ENCODE measurements at regions not wholly inside any gene's neighbourhood (a gene's known extent, or its start where the extent isn't known, plus 50 kb on each side); places are given as distances from the start of the nearest gene placed in this dataset.
A peak's percentile ranks its signal among the peaks of the same experiment; 100 is the strongest.
"Not testable (repeated sequence)": the region's sequence is repeated elsewhere in the genome, so short reads cannot be mapped to it uniquely, and the experiment has no call there.

DNA sequence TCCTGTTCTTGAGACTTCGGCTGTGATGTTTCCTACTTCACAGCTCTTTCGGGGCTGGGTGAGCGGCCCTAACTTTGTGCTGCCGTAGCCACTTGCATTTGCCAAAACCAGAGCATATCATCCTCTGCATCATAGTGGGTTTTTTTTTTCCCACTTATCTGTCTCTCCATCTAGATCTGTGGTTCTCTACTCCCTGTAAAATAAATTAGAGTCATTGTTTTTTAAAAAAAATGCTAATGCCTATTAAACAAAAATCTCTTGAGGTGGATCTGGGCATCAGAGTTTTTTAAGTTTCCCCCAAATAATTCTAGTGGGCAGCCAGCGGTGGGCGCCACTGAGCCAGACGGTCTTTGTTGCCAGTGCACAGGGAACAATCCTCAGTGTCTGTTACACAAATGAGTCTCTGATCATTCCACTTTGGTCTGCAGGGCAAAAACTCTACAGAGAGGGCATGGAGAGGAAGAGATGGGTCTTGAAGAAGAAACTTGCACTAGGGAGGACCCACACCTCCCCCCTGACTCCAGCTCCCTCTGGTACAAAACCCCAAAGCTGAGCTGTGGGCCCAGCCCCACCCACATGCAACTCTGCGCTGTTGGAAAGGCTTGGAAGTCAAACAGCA lies 62.4 kb upstream of the BCL2L14 start:
- Histone ChIP-seq H3K9me3 (replicated peaks; ENCODE audit: control insufficient read depth, insufficient read depth, low read length) (no peaks in the 10 kb centered on the region), H3K9ac (replicated peaks; ENCODE audit: extremely low read depth, insufficient read depth, low read length) (no peak overlapping the region), H3K36me3 (ENCODE audit: control insufficient read depth in 2 of 2, extremely low read depth in 1 of 2, insufficient read depth in 2 of 2, low read length in 2 of 2) (no peaks in the 10 kb centered on the region), H2AFZ (ENCODE audit: low read depth, low read length) (no peak overlapping the region), H4K20me1 (replicated peaks; ENCODE audit: control insufficient read depth, extremely low read depth, insufficient read depth, low read length) (no peaks in the 10 kb centered on the region), H3K79me2 (ENCODE audit: control insufficient read depth, insufficient read depth, low read length) (no peaks in the 10 kb centered on the region), H3K27me3 (ENCODE audit: control insufficient read depth in 2 of 2, insufficient read depth in 2 of 2, low read length in 2 of 2) (peaks cover 0 to 4% of the 10 kb centered on the region in 2 experiments), H3K27ac (ENCODE audit: insufficient read depth, low read depth, low read length) (no peak overlapping the region), H3K4me2 (ENCODE audit: insufficient read depth, low read length) (no peak overlapping the region), H3K4me3 (replicated peaks in 1 of 3; ENCODE audit: insufficient read depth in 1 of 3, low read depth in 1 of 3, low read length in 3 of 3) (no peak overlapping the region), H3K4me1 (ENCODE audit: control insufficient read depth, extremely low read depth, insufficient read depth, low read length) (no peaks in the 10 kb centered on the region), H3K9me1 (replicated peaks; ENCODE audit: control insufficient read depth, extremely low read depth, insufficient read depth, low read length) (no peaks in the 10 kb centered on the region)
- ChIA-PET POLR2A (no interaction called here), CTCF (no interaction called here)
- no peak for FAIRE-seq
- BruUV-seq (replicated peaks), result no TSS peak
- dilution Hi-C loops (cut with MboI; ENCODE audit: extremely low pct_ligation_motif_present, low sequenced_read_pairs), result no loop called here
- TF ChIP-seq CTCF (IDR thresholded peaks at IDR 0.05; ENCODE audit: extremely low read depth in 1 of 2, insufficient read depth in 1 of 2, low read depth in 1 of 2, low read length in 2 of 2) (peak; percentile 19 to 20), POLR2A (IDR thresholded peaks at IDR 0.05; ENCODE audit: low read depth, low read length) (no peak)
- intact Hi-C loops (cut with micrococcal nuclease), result no loop called here
- no peak for DNase-seq (ENCODE audit: low read depth, low spot score)

DNA sequence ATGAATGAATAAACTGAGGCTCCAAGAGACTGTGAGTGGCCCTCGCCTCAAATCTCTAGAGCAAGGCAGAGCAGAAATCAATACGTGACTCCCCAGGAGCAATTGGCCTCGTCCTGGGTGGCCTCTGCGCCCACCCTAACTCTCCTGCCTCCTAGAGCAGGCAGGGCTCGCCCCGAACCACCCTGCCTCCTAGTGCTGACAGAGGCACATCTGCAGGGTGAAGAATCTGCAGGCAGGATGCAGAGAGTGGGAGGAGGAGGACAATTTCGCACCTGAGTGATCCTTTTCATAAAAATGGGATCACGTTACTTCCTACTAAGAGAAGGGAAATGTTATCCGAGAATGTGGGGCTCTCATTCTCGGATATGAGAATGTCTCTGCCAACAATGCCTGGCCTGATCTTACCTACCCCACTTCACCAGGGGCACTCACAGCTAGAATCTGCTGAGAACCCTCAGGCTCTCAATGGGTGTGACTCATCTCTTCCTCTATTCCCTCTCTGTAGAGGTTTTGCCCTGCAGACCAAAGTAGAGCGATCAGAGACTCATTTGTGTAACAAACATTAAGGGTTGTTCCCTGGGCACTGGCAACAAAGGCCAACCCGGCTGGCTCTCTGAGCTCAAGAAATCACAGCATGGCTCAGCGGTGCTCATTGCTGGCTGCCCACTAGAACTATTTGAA lies 61.7 kb upstream of the BCL2L14 start:
- POLR2A ChIA-PET, result no interaction called here
- Histone ChIP-seq H3K79me2 (ENCODE audit: control insufficient read depth, insufficient read depth, low read length) (no peaks in the 10 kb centered on the region), H3K27ac (ENCODE audit: insufficient read depth, low read depth, low read length) (no peak overlapping the region), H4K20me1 (replicated peaks; ENCODE audit: control insufficient read depth, extremely low read depth, insufficient read depth, low read length) (no peaks in the 10 kb centered on the region), H3K27me3 (ENCODE audit: control insufficient read depth in 2 of 2, insufficient read depth in 2 of 2, low read length in 2 of 2) (peaks cover 0 to 4% of the 10 kb centered on the region in 2 experiments), H3K9me1 (replicated peaks; ENCODE audit: control insufficient read depth, extremely low read depth, insufficient read depth, low read length) (no peaks in the 10 kb centered on the region), H3K4me2 (ENCODE audit: insufficient read depth, low read length) (no peak overlapping the region), H3K4me1 (ENCODE audit: control insufficient read depth, extremely low read depth, insufficient read depth, low read length) (no peaks in the 10 kb centered on the region), H3K4me3 (replicated peaks in 1 of 3; ENCODE audit: insufficient read depth in 1 of 3, low read depth in 1 of 3, low read length in 3 of 3) (no peak overlapping the region), H3K36me3 (ENCODE audit: control insufficient read depth in 2 of 2, extremely low read depth in 1 of 2, insufficient read depth in 2 of 2, low read length in 2 of 2) (no peaks in the 10 kb centered on the region), H3K9ac (replicated peaks; ENCODE audit: extremely low read depth, insufficient read depth, low read length) (no peak overlapping the region), H3K9me3 (replicated peaks; ENCODE audit: control insufficient read depth, insufficient read depth, low read length) (no peaks in the 10 kb centered on the region), H2AFZ (ENCODE audit: low read depth, low read length) (no peak overlapping the region)
- dilution Hi-C loops (cut with MboI; ENCODE audit: extremely low pct_ligation_motif_present, low sequenced_read_pairs), result no loop called here
- TF ChIP-seq POLR2AphosphoS5 (IDR thresholded peaks at IDR 0.05; ENCODE audit: insufficient read depth, low read depth, low read length), result no peak
- peak; percentile 57 for TF ChIP-seq FOS (IDR thresholded peaks at IDR 0.05; ENCODE audit: borderline replicate concordance, insufficient read depth, low read length)
- no TSS peak for BruUV-seq (replicated peaks)
- CTCF ChIA-PET, result interaction anchor here (0.5 to 2.1 kb wide), 3 partner anchors 24 to 545 kb away, joined by 3 to 5 read pairs (median 4); no protein-coding TSS in a partner anchor
- intact Hi-C loops (cut with micrococcal nuclease), result no loop called here
- DNase-seq (ENCODE audit: low read depth, low spot score) (no peak), FAIRE-seq (peak; percentile 12)

GRCh38 chr12:12009749-12010276 lies 60.9 kb upstream of the BCL2L14 start:
- H4K20me1 ChIP-seq (replicated peaks; ENCODE audit: control insufficient read depth, extremely low read depth, insufficient read depth, low read length); dilution Hi-C loops (cut with MboI; ENCODE audit: extremely low pct_ligation_motif_present, low sequenced_read_pairs); H3K9me3 ChIP-seq (replicated peaks; ENCODE audit: control insufficient read depth, insufficient read depth, low read length); H3K4me2 ChIP-seq (ENCODE audit: insufficient read depth, low read length); FAIRE-seq; H3K4me3 ChIP-seq (replicated peaks in 1 of 3; ENCODE audit: insufficient read depth in 1 of 3, low read depth in 1 of 3, low read length in 3 of 3); H3K79me2 ChIP-seq (ENCODE audit: control insufficient read depth, insufficient read depth, low read length); H3K4me1 ChIP-seq (ENCODE audit: control insufficient read depth, extremely low read depth, insufficient read depth, low read length); DNase-seq (ENCODE audit: low read depth, low spot score); H3K27ac ChIP-seq (ENCODE audit: insufficient read depth, low read depth, low read length); H3K27me3 ChIP-seq (ENCODE audit: control insufficient read depth in 2 of 2, insufficient read depth in 2 of 2, low read length in 2 of 2); intact Hi-C loops (cut with micrococcal nuclease); H3K9ac ChIP-seq (replicated peaks; ENCODE audit: extremely low read depth, insufficient read depth, low read length); BruUV-seq (replicated peaks); POLR2A ChIA-PET; H2AFZ ChIP-seq (ENCODE audit: low read depth, low read length); H3K9me1 ChIP-seq (replicated peaks; ENCODE audit: control insufficient read depth, extremely low read depth, insufficient read depth, low read length); H3K36me3 ChIP-seq (ENCODE audit: control insufficient read depth in 2 of 2, extremely low read depth in 1 of 2, insufficient read depth in 2 of 2, low read length in 2 of 2): not testable (repeated sequence)
- CTCF ChIA-PET, result interaction anchor here (0.5 to 2.1 kb wide), 3 partner anchors 23 to 544 kb away, joined by 3 to 5 read pairs (median 4); no protein-coding TSS in a partner anchor
